Neural cell (in vitro differentiated cells): ENCODE measurements at regions not wholly inside any gene's neighbourhood (a gene's known extent, or its start where the extent isn't known, plus 50 kb on each side); places are given as distances from the start of the nearest gene placed in this dataset.

Source experiments
- CTCF ChIP-seq: fragments of 450-650 bp; IDR thresholded peaks from 2 replicates; pipeline ENCODE4 v1.5.1; 2014; ENCODE audit warnings: antibody characterized with exemption, mild to moderate bottlenecking, moderate library complexity; ENCODE audit not compliant: poor library complexity, severe bottlenecking
- EP300 ChIP-seq: fragments of 450-650 bp; conservative IDR thresholded peaks from 2 replicates; pipeline ENCODE4 v1.6.1; 2014; ENCODE audit warnings: antibody characterized with exemption, mild to moderate bottlenecking, moderate library complexity; ENCODE audit not compliant: poor library complexity, severe bottlenecking
- EZH2 ChIP-seq: fragments of 200-600, 300-800 bp; shearing (Covaris generic), sonication (generic); IDR thresholded peaks from 2 replicates; pipeline ENCODE4 v1.6.1; 2014; ENCODE audit warnings: antibody characterized with exemption, low read length, borderline replicate concordance, mild to moderate bottlenecking; ENCODE audit not compliant: insufficient read depth, poor library complexity, severe bottlenecking
- MXI1 ChIP-seq: fragments of 450-650 bp; conservative IDR thresholded peaks from 2 replicates; pipeline ENCODE4 v1.6.1; 2014; ENCODE audit warnings: antibody characterized with exemption, mild to moderate bottlenecking; ENCODE audit not compliant: poor library complexity, severe bottlenecking
- POLR2AphosphoS5 ChIP-seq: IDR thresholded peaks from 2 replicates; pipeline ENCODE4 v1.6.1; 2012
- REST ChIP-seq: IDR thresholded peaks from 2 replicates; pipeline ENCODE4 v1.6.1; 2012; ENCODE audit warnings: borderline replicate concordance
- TAF1 ChIP-seq: IDR thresholded peaks from 2 replicates; pipeline ENCODE4 v1.6.1; 2012; ENCODE audit warnings: low read depth

GRCh38 chr2:226580403-226580802 is 219.2 kb downstream of the IRS1 start:
- no peak for TF ChIP-seq EZH2
- no peak for TF ChIP-seq CTCF
- TF ChIP-seq TAF1, result no peak
- TF ChIP-seq EP300, result no peak
- TF ChIP-seq REST, result no peak
- no peak for TF ChIP-seq POLR2AphosphoS5
- TF ChIP-seq MXI1, result no peak
